HG02642 (cell line): ENCODE measurements at regions not wholly inside any gene's neighbourhood (a gene's known extent, or its start where the extent isn't known, plus 50 kb on each side); places are given as distances from the start of the nearest gene placed in this dataset.

ENCODE experiments used
- ATAC-seq: cut with Tn5 transposase; IDR thresholded peaks from one replicate; pipeline ENCODE4 v1.9.1; 2021; ENCODE audit warnings: mild to moderate bottlenecking; ENCODE audit not compliant: unreplicated experiment, poor library complexity

- no peak for ATAC-seq
Observed at GRCh38 chr6:137750297-137750696, 116.8 kb upstream of the TNFAIP3 start.

GRCh38 chr6:137751768-137752560, 115.1 kb upstream of the TNFAIP3 start:
- ATAC-seq: no peak

DNA sequence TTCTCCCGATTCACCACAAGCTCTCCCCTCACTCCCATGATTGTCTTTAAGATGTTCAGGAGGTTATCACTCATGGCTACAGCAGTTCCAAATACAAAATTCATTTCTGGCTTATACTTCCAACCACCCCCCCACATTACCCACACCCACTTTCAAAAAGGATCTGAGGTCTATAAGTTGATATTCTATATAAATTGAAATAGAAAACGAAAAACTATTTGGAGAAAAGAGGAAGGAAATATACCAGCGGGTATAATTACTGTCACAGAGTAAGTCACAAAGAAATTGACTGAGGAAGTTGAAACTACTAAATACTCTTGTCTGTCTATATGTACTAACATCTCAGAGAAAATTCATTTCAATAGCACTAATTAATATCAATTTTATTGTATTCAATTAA, 112.7 kb upstream of the TNFAIP3 start:
- no peak for ATAC-seq

DNA sequence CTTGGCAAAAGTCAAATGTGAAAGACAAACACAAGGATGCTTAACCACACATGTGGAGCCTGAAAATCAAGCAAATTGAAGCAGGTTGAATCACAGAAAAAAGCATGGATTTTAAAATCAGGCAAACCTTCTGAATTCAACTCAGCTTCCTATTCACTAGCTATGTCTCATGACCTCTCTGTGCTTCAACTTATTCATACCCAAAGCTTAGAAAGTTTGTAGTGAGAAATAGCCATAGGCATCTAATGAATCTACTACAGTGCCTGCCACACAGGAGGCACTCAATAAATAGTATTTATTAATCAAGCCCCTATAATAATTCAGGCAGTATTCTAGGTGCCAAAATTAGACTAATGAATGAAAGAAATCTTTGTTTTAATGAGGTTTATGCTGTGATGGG, 112.2 kb upstream of the TNFAIP3 start:
- ATAC-seq: no peak

- no peak for ATAC-seq
Observed at GRCh38 chr6:137755284-137755683, 111.8 kb upstream of the TNFAIP3 start.

DNA sequence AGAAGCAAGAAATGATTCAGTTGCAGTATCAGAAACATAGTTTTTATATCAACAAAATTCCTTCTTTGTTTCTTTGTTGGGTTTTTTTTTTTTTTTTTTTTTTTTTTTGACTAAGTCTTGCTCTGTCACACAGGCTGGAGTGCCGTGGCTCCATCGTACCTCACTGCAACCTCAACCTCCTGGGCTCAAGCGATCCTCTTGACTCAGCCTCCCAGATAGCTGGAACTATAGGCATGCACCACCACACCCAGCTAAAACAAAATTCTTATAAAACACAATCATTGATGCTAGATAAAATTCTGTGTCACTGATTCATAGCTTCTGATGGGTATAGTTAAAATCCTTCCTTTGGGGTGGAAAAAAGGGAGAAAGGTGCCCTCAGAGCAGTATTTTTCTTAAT, 110.3 kb upstream of the TNFAIP3 start:
- no peak for ATAC-seq

GRCh38 chr6:137758661-137759060, 108.4 kb upstream of the TNFAIP3 start:
- no peak for ATAC-seq

GRCh38 chr6:137759624-137760023, 107.4 kb upstream of the TNFAIP3 start:
- no peak for ATAC-seq

GRCh38 chr6:137761072-137761471, 106.0 kb upstream of the TNFAIP3 start:
- ATAC-seq: no peak

DNA sequence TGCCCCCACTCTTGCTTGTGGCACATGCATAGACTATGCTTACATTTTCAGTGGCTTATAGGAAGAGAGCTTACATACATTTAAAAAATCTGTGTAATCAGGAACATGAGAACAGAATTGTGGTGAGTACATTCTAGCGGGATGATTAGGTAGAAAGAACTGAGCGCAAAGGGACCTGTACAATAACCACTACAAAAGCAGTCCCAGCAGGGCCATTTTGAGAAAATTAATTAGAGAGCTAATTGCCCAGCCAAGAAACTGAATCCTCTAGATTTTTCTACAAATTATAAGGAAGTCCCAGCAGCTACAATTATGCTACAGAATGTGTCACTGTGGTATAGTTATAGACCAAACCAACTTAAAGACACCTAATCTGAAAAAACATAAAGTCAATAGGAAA, 105.6 kb upstream of the TNFAIP3 start:
- ATAC-seq: no peak

DNA sequence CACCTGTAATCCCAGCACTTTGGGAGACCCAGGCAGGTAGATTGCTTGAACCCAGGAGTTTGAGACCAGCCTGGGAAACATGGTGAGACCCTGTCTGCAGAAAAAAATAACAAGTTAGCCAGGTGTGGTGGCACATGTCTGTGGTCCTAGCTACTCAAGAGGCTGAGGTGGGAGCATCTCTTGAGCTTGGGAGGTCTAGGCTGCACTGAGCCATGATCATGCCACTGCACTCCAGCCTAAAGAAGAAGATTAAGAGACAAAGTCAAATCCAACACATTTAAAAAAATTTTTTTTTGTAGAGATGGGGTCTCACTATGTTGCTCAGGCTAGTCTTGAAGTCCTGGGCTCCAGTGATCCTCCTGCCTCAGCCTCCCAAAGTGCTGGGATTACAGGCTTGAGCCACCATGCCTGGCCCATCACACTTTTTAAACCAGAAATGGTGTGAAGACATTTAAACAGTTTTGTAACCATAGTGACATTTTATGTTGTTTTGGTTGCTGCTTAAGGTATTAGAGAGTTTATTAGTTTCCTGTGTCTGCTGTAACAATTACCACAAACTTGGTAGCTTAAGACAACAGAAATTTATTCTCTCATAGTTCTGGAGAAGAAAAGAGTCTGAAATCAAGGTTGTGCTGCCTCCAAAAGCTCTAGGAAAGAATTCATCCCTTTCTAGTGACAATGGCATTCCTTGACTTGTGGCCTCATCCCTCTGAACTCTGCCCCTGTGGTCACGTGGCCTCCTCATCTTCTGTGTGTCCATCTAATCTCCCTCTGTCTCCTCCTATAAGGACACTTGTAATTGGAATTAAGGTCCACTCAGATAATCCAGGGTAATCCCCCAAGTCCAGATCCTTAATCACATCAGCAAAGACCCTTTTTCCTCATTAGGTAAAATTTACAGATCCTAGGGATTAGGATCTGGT, 104.6 kb upstream of the TNFAIP3 start:
- no peak for ATAC-seq

GRCh38 chr6:137763436-137763835, 103.6 kb upstream of the TNFAIP3 start:
- ATAC-seq: no peak

DNA sequence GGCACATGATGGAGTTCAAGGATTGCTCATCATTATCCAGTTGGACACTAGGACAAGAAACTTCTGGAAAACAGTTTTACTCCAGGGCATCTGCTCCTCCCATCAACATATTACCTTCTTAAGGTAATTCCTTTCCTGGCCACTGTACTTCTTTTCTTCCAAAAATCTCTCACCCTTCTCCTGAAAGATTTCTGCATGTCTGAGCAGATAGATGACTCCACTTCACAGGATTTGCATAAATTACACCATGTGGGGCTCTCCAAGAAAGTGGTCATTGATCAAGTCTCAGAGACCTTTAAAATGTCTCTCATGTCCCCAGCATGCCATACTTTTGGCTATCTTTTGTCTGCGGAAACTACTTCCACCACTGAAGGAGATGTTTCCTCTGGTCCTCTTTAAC, 103.2 kb upstream of the TNFAIP3 start:
- no peak for ATAC-seq

DNA sequence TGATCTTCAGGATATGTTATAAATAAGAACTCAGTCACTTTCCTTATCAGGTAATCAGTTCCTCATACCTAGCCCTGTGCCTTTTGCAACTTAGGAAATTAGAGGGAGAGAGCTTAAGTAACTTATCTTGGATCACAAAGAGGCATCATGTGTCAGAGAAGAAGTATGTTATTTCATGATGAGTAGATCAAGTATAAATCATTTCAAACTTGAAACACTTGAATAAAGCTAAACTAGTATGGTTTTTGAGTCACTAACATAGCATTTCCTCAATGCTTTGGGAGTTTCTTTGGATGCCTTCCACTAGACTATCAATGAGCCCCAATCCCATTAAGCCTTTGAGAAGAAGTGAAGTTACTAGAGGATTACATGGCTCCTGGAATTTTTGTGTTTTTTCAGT, 102.6 kb upstream of the TNFAIP3 start:
- ATAC-seq: no peak

GRCh38 chr6:137765059-137765458, 102.0 kb upstream of the TNFAIP3 start:
- ATAC-seq: no peak

DNA sequence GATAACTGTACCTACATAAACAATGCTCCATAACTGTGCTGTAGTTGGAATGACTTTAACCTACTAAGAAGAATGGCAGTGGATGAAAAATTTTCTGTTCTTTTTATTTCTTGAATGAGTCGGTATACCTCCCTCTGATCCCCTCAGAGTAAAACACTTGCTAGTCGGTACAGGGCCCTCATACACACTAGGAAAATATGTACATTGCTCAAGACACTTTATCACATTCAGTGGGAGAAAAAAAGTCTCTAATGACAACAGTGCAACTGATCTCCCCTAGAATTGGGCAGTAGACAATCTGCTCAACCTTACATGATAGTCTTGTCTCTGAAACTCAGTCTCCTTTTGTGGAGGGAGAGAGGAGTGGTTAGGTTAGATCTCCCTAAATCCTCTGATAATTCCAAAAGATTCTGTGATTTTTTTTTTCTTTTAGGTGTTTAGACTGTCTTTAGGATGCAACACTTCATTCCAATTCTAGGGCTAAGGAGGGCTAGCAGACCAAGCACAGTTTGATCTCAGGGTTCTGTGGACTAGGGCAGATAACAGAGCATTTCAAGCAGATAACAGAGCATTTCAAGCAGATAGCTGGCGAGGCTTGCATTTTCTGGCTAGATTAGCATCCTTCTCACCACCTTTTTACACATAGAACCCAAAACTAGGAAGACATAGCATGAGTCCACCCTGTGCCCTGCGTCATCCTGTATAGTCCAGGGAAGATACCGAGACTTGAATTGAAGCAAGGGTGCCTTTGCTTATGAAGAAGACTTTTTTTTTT, 100.3 kb upstream of the TNFAIP3 start:
- no peak for ATAC-seq

- ATAC-seq: no peak
Observed at GRCh38 chr6:137767465-137767864, 99.6 kb upstream of the TNFAIP3 start.

DNA sequence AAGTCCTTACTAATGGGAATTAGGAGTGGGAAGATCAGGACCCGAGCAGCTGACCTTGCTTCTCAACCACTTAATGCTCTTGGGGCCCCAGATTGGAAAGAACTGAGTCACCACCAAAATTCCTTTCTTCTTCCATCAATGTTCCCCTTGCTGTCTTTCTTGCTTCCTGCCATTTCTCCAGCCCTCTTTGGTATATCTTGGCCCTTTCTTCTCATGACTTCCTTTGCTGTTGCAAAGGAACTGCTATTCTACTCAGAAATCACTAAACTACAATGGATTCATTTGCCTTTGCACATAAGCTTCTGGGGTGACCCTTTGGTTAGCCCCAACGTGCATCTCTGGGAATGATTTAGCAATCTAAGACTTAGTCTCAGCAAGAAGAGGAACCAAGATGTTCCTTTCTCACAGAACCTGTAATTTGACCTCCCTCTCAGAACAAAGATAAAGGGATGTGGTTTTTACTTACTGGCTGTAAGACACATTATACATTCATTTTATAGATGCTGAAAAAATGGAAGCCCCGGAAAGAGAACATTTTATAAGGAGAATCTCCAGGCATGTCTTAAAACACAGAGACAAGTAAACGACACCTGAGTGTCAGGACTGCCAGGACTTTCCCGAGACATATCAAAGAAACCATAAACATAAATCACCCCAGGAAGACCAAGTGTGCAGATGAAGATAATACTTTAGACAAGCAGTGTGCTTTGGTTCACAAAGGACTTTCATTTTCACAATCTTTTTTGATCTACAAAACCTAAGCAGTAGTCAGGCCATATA, 99.0 kb upstream of the TNFAIP3 start:
- ATAC-seq: peak; percentile 67

- ATAC-seq: no peak
Observed at GRCh38 chr6:137768935-137769334, 98.1 kb upstream of the TNFAIP3 start.

DNA sequence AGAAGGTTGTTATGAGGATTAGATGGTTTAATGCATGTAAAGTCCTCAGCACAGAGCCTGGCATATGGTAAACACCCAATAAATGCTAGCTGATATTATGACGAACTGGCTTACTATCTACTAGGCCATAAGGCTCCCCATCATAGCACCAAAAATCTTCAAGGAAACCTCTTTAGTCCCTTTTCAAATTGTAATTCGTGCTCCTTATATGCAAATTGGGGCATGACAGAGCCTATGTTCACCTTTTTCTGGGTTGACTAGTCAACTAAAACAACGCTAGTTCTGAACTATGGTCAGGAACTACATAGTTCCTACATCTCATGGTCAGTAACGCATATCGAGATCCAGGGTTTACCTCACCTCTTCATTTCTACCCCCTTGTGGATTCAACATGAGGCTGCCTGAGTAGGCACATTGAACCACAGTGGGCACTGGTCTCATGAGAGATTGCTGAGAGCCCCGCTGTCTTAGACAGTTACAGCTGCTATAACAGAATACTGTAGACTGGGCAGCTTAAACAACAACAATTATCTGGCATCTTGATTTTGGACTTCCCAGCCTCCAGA, 97.2 kb upstream of the TNFAIP3 start:
- ATAC-seq: no peak
